Stomach (tissue), 8 donors: ENCODE measurements at regions not wholly inside any gene's neighbourhood (a gene's known extent, or its start where the extent isn't known, plus 50 kb on each side); places are given as distances from the start of the nearest gene placed in this dataset.
A peak's percentile ranks its signal among the peaks of the same experiment; 100 is the strongest.

ENCODE experiments used
- DNase-seq, 2 donors: peaks; one replicate each; pipeline versions ENCODE4 v3.0.0 to v3.0.0-alpha.2; 2013 to 2019
- H3K27ac ChIP-seq, 5 donors: fragments of 200-600 bp in 4 of 5; sonication (generic) in 4 of 5; one replicate each; pipeline ENCODE4 v1.5.1; 2013 to 2019; ENCODE audit warnings: mild to moderate bottlenecking in 1 of 5, moderate library complexity in 1 of 5
- H3K27me3 ChIP-seq, 3 donors: fragments of 200-600 bp; sonication (generic); one replicate each; pipeline ENCODE4 v1.5.1; 2017 to 2019; ENCODE audit warnings: mixed run types in 1 of 3
- H3K36me3 ChIP-seq, 4 donors: fragments of 200-600 bp; sonication (generic); 1 replicate in 3 of 4; 2 replicates in 1 of 4; pipeline ENCODE4 v1.5.1; 2016 to 2019
- H3K4me1 ChIP-seq, 4 donors: fragments of 200-600 bp; sonication (generic); one replicate each; pipeline ENCODE4 v1.5.1; 2016 to 2019
- H3K4me3 ChIP-seq, 4 donors: fragments of 200-600 bp; sonication (generic) in 3 of 4; one replicate each; pipeline ENCODE4 v1.5.1; 2016 to 2019; ENCODE audit warnings: mild to moderate bottlenecking in 1 of 4
- H3K9me3 ChIP-seq, 4 donors: fragments of 200-600 bp; sonication (generic); one replicate each; pipeline ENCODE4 v1.5.1; 2016 to 2019
- EP300 ChIP-seq: sonication (generic); formaldehyde crosslinking; IDR thresholded peaks from one replicate; pipeline ENCODE4 v1.6.1; 2017; ENCODE audit warnings: antibody characterized with exemption
- POLR2A ChIP-seq, 4 donors: fragments of 450-650 bp; IDR thresholded peaks; one replicate each; pipeline ENCODE4 v1.6.1; 2016; ENCODE audit warnings: antibody characterized with exemption in 4 of 4, control low read depth in 2 of 4, mild to moderate bottlenecking in 1 of 4, moderate library complexity in 1 of 4
- POLR2AphosphoS5 ChIP-seq, 3 donors: sonication (generic); formaldehyde crosslinking; IDR thresholded peaks; one replicate each; pipeline ENCODE4 v1.6.1; 2016; ENCODE audit warnings: antibody characterized with exemption in 3 of 3
- WGBS, 5 donors: extraction: QIAGEN DNeasy Blood & Tissue Kit in 3 of 5; methylation state at CpG; one replicate each; pipeline versions ENCODE4 v1.1.5 to v1.1.7; 2013 to 2018; 5-methylcytosine and 5-hydroxymethylcytosine counted together
- intact Hi-C: fragments of 100-400 bp; cut with DNase I; formaldehyde crosslinking; loops from one replicate; pipeline ENCODE4 v1.15.1; 2023; ENCODE audit warnings: low total_unique reads
- TF ChIP-seq, protein P1 (sequence below), 7 experiments: fragments of 450-650 bp in 4 of 7; fragments of 200-600 bp in 3 of 7; sonication (generic) in 3 of 7; IDR thresholded peaks; one replicate each; pipeline ENCODE4 v1.5.1; 2016 to 2019; ENCODE audit warnings: antibody characterized with exemption in 7 of 7, control low read depth in 2 of 7, mild to moderate bottlenecking in 1 of 7
- donor health status: healthy with polysubstance abuse.
- donor health status: Bipolar disorder and iron deficiency.
- donor health status: healthy.

DNA sequence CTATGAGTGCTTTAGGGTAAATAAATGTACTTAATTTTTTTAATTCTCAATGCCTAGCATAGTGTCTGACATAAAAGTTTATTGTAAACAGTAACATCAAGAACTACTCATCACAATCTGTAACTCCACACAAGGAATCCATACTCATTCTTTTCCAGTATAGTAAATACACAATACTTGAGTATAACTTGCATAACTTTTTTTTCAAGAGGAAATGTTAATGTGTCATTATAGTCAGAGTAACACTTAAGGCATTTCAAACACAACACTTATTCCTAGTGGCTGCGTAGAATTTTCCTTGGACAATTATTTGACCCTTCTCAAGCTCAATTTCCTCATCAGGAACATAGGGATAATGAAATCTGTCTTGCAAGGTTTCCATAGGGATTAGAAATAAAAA lies 584.3 kb downstream of the CAAP1 start:
- intact Hi-C loops: no loop called here
- Histone ChIP-seq H3K36me3 (no peaks in the 10 kb centered on the region), H3K4me3 (no peak overlapping the region), H3K4me1 (no peaks in the 10 kb centered on the region), H3K27ac (no peak overlapping the region), H3K9me3 (no peaks in the 10 kb centered on the region), H3K27me3 (no peaks in the 10 kb centered on the region)
- WGBS, 5 donors: 69 to 88% (median 83%) methylated on average over 1 of the region's 1 CpG
- DNase-seq: no peak
- TF ChIP-seq EP300: no peak
- no peak for TF ChIP-seq POLR2A (IDR thresholded peaks at IDR 0.05)
- TF ChIP-seq, protein P1, sequence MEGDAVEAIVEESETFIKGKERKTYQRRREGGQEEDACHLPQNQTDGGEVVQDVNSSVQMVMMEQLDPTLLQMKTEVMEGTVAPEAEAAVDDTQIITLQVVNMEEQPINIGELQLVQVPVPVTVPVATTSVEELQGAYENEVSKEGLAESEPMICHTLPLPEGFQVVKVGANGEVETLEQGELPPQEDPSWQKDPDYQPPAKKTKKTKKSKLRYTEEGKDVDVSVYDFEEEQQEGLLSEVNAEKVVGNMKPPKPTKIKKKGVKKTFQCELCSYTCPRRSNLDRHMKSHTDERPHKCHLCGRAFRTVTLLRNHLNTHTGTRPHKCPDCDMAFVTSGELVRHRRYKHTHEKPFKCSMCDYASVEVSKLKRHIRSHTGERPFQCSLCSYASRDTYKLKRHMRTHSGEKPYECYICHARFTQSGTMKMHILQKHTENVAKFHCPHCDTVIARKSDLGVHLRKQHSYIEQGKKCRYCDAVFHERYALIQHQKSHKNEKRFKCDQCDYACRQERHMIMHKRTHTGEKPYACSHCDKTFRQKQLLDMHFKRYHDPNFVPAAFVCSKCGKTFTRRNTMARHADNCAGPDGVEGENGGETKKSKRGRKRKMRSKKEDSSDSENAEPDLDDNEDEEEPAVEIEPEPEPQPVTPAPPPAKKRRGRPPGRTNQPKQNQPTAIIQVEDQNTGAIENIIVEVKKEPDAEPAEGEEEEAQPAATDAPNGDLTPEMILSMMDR (IDR thresholded peaks at IDR 0.05): no peak
- TF ChIP-seq POLR2AphosphoS5 (IDR thresholded peaks at IDR 0.05): no peak

- Histone ChIP-seq H3K4me1 (no peaks in the 10 kb centered on the region), H3K9me3 (no peaks in the 10 kb centered on the region), H3K36me3 (no peaks in the 10 kb centered on the region), H3K27me3 (no peaks in the 10 kb centered on the region), H3K27ac (no peak overlapping the region), H3K4me3 (no peak overlapping the region)
- intact Hi-C loops: no loop called here
- 79 to 95% (median 93%) methylated on average over 1 of the region's 1 CpG for WGBS, 5 donors
- no peak for TF ChIP-seq POLR2AphosphoS5 (IDR thresholded peaks at IDR 0.05)
- no peak for TF ChIP-seq EP300
- TF ChIP-seq POLR2A (IDR thresholded peaks at IDR 0.05): no peak
- TF ChIP-seq, protein P1 (IDR thresholded peaks at IDR 0.05): no peak
- no peak for DNase-seq
Observed at GRCh38 chr9:26301659-26302058, 590.9 kb downstream of the CAAP1 start.

DNA sequence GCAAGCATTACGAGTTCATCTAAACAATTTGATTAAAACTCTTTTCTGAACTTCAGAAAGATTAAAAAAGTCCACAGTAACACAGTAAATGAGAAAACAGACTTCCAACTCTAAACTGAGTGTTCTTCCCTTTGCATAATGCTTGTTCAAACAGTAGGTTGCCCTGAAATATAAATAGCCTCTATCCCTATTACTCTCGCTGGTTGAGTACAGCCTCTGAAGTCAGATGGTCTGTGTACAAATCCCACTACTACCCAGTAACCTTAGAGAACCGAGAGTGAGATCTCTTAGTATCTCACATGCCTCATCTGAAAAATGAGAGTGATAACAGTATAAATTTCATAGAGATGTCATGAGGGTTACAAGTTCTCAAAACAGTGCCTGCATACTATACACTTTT lies 591.6 kb downstream of the CAAP1 start:
- intact Hi-C loops: no loop called here
- 54 to 63% (median 61%) methylated on average over 3 of the region's 3 CpGs for WGBS, 5 donors
- no peaks in the 10 kb centered on the region for H3K4me1 ChIP-seq
- H3K27ac ChIP-seq: no peak overlapping the region
- no peaks in the 10 kb centered on the region for H3K36me3 ChIP-seq
- H3K4me3 ChIP-seq: no peak overlapping the region
- no peaks in the 10 kb centered on the region for H3K27me3 ChIP-seq
- H3K9me3 ChIP-seq: no peaks in the 10 kb centered on the region
- DNase-seq: peak in 1 of 2 donors; percentile 10
- TF ChIP-seq POLR2A (IDR thresholded peaks at IDR 0.05): no peak

DNA sequence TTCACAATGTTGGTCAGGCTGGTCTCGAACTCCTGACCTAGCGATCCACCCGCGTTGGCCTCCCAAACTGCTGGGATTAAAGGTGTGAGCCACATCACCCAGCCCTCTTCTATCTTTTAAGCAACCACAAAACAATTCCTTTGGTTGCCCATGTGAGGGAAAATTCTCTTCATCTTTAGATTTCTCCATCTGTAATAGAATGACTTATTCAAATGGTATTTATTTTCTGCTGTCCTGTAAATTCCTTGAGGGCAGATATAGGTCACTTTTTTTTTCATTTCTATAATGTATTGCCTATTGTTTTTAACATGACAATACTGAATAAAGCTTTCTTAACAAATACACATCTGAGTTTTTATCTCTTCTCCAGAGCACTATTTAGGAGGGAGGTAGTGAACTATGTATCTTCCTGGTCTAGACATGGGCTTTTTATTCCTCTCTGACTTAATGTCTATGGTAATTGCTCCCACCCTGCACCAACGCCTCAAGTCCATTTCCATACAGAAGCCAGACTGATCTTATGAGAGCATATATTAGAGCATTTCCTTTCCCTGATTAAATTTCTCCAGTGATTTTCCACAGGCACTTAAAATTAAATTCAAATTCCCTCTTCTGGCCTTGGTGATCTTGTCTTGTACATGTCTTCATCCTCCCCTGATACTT lies 595.6 kb downstream of the CAAP1 start:
- H3K27me3 ChIP-seq: no peaks in the 10 kb centered on the region
- H3K4me3 ChIP-seq: no peak overlapping the region
- 84 to 95% (median 88%) methylated on average over 5 of the region's 5 CpGs for WGBS, 5 donors
- TF ChIP-seq POLR2A (IDR thresholded peaks at IDR 0.05) (no peak), EP300 (no peak), POLR2AphosphoS5 (IDR thresholded peaks at IDR 0.05) (no peak)
- TF ChIP-seq, protein P1 (IDR thresholded peaks at IDR 0.05): no peak
- no peaks in the 10 kb centered on the region for H3K4me1 ChIP-seq
- intact Hi-C loops: no loop called here
- H3K27ac ChIP-seq: no peak overlapping the region
- no peak for DNase-seq
- no peaks in the 10 kb centered on the region for H3K36me3 ChIP-seq
- no peaks in the 10 kb centered on the region for H3K9me3 ChIP-seq

DNA sequence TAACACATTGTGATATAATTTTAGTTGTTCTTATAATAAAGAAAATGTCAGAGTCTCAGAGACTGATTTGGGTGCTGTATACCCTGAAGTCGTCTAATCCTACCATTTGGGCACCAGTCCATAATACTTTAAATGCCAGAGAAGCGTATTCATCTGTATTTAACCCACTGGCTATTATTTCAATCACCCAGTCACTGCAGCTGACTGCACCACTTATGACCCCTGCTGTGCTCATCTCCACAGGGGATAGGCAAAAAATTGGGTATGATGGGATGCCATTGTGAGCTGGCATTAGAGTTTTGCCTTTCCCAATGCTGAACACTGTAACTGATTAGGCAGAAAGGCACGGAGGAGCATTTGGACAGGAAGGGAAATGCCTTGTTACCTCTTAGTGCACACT lies 599.7 kb downstream of the CAAP1 start:
- Histone ChIP-seq H3K27me3 (no peaks in the 10 kb centered on the region), H3K36me3 (no peaks in the 10 kb centered on the region), H3K9me3 (peaks cover 0 to 8% (median 3%) of the 10 kb centered on the region in 4 donors), H3K27ac (no peak overlapping the region), H3K4me1 (no peaks in the 10 kb centered on the region), H3K4me3 (no peak overlapping the region)
- TF ChIP-seq, protein P1 (IDR thresholded peaks at IDR 0.05): no peak
- TF ChIP-seq POLR2A (IDR thresholded peaks at IDR 0.05): no peak
- TF ChIP-seq POLR2AphosphoS5 (IDR thresholded peaks at IDR 0.05): no peak
- no peak for TF ChIP-seq EP300
- no peak for DNase-seq
- 46 to 71% (median 62%) methylated on average over 3 of the region's 3 CpGs for WGBS, 5 donors
- intact Hi-C loops: no loop called here
